GM12874 (cell line): ENCODE measurements at regions not wholly inside any gene's neighbourhood (a gene's known extent, or its start where the extent isn't known, plus 50 kb on each side); places are given as distances from the start of the nearest gene placed in this dataset.

ENCODE experiments used
- CTCF ChIP-seq: IDR thresholded peaks from 2 replicates; pipeline ENCODE4 v1.5.1; 2011; ENCODE audit warnings: low read depth, mild to moderate bottlenecking, control low read depth, low read length, moderate library complexity; ENCODE audit not compliant: insufficient read depth

DNA sequence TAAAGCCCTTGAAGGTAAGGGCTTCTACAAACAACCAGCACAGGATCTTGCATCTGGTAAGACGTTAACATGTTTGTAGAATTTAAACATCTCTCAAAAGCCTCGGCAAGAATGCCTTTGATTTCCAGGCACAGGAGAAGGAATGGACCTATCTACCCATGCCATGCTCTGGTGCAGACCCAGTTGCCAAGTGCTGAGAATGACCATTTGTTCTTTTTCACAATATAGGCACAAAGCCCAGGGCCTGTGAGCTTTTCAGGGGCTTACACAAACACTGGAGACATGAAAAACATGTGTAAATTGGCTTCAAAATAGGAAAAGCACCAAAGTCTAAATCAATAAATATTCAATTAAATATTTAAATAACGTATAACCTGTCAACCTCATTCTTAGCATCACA is 266.9 kb upstream of the TTC14 start:
- TF ChIP-seq CTCF: no peak

DNA sequence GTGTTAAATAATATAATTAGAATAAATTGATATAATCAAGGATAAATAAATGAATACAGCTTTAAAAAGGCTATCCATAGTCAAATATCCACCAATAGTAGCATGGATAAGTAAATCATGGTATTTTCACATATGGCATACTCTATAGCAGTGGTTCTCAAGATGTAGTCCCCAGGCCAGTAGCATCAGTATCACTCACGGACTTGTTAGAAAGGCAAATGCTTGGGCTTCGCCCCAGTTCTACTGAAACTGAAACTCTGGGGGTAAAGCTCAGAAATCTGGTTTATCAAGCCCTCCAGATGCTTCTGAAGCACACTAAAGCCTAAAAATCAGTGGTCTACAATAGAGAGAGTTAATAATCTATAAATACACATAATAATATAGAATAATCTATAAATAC is 261.6 kb upstream of the TTC14 start:
- no peak for TF ChIP-seq CTCF

DNA sequence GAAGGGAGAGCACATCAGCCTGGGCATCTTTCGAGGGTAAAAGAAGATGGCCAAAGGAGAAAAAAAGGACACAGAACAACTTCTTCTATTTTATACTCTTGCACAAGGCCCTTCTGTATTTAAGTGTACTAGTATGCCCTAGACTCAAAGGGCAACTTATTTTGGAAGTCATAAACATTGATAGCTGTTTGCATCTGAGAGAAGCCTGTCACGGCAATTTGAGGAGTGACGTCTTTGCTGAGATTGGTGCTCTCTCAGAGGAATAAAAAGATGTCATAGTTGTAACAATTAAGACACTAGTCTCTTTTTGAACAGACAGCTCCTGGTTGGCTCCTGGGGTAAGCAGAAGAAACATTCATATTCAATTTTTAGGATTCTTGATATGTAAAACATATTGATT is 260.4 kb upstream of the TTC14 start:
- TF ChIP-seq CTCF: no peak

DNA sequence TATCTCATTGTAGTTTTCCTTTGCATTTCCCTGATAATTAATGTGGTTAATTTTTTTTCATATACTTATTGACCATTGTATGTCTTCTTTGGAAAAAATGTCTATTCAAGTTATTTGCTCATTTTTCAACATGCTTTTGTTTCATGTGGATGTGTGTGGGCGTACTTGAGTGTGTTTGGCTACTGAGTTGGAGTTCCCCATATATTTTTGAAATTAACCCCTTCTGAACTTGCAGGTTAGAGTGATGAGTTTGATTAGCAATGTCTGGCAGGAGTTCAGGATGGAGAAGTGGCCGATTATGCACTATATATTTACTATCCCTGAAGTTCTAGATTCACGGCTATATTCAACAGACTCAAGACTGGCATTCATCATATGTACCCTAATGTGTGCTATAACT is 250.4 kb upstream of the TTC14 start:
- TF ChIP-seq CTCF: no peak

GRCh38 chr3:180352261-180352660 is 249.7 kb upstream of the TTC14 start:
- no peak for TF ChIP-seq CTCF

DNA sequence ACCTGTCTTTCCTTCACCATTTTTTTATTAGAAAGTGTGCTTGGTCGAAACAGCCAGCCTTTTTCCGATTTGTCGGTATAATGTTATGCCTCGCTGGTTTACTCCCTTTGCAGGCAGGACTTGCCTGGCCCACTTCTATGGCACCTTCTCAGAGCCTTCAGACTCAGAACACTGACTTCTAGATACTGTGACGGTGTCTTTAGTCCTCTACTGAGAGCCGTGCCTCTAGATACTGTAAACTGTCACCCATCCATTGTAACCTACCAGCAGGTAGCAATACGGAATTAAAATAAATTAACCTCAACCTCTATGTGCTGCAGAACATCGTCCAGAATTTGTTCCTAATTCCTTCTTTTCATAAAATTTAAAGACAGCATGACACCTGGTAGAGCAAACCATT is 247.7 kb upstream of the TTC14 start:
- no peak for TF ChIP-seq CTCF

- no peak for TF ChIP-seq CTCF
Observed at GRCh38 chr3:180358179-180358578, 243.8 kb upstream of the TTC14 start.
